GM12891 (cell line): ENCODE measurements at regions not wholly inside any gene's neighbourhood (a gene's known extent, or its start where the extent isn't known, plus 50 kb on each side); places are given as distances from the start of the nearest gene placed in this dataset.

Experiments used
- DNase-seq: peaks from one replicate; pipeline ENCODE4 v3.0.0; 2011; ENCODE audit warnings: low spot score; ENCODE audit not compliant: insufficient read length
- FAIRE-seq: peaks from 2 replicates; lab custom pipeline; 2011; peaks lifted over from hg19 to GRCh38; lab: Jason Lieb, UNC
- PAX5 ChIP-seq: IDR thresholded peaks from 2 replicates; pipeline ENCODE4 v1.6.1; 2011; ENCODE audit warnings: low read length, moderate library complexity, mild to moderate bottlenecking; ENCODE audit not compliant: insufficient read depth, severe bottlenecking
- POLR2A ChIP-seq: IDR thresholded peaks from 2 replicates; pipeline ENCODE4 v1.6.1; 2011; ENCODE audit warnings: low read depth, low read length, control low read depth
- POLR2AphosphoS5 ChIP-seq: IDR thresholded peaks from 2 replicates; pipeline ENCODE4 v1.6.1; 2011; ENCODE audit warnings: low read depth, low read length, control low read depth
- POU2F2 ChIP-seq: IDR thresholded peaks from 2 replicates; pipeline ENCODE4 v1.6.1; 2011; ENCODE audit warnings: low read depth, mild to moderate bottlenecking, control low read depth, low read length, moderate library complexity
- SPI1 ChIP-seq: IDR thresholded peaks from 2 replicates; pipeline ENCODE4 v1.6.1; 2011; ENCODE audit warnings: low read depth, low read length, control low read depth
- TAF1 ChIP-seq: IDR thresholded peaks from 2 replicates; pipeline ENCODE4 v1.6.1; 2011; ENCODE audit warnings: low read depth, low read length, control low read depth

DNA sequence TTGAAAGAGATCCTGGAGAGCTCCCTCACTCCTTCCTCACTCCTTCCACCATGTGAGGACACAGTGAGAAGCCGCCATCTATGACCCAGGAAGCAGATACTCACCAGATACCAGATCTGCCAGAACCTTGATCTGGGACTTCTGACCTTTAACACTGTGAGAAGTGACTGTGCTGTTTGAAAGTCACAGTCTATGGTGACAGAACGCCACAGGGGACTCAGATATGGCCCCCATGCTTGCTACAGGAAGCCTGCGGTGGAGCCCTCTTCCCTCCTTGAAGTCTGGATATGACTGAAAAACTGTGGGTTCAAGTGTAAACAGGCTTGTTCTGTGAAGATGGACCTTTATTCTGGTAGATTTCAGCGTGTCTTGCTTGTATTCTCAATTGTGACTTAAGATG, 297.8 kb downstream of the KLF6 start:
- TF ChIP-seq POLR2A (no peak), TAF1 (no peak), SPI1 (no peak; the same call in 1 of the 2 replicates), POU2F2 (no peak)
- no peak for FAIRE-seq
- no peak for DNase-seq

DNA sequence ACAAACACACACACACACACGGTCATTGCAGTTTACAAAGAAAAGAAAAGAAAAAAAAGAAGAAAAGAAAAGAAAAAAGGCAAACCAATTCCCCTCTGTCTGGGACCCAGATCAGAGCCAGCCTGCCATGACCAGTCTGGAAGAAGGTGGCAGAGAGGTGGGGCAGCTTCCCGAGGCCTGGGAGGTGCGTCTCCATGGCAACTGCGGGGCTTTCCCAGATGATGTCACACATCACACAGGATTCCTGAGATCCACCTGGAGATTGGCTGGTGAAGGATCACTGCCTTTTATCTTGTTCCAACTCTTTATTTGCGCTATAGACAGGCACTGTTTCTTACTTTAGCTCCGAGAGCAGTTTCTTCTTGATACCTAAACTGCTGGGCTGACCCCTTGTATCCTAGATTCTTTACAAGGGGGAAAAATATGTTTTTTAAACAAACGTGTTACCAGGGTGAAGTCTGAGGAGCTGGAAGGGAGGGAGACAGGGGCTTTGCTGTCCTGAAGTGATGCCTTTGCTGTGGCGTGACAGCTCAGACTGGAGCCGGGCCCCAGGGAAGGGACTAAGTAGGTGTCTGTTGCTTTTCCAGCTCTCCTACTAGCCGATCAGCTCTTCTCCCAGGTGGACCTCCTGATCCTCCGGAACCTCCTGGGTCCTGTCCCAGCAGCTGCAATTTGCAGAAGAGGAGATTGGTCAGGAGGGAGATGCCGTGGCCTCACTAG, 298.5 kb downstream of the KLF6 start:
- FAIRE-seq (no peak), DNase-seq (no peak)
- no peak for TF ChIP-seq POLR2AphosphoS5
- TF ChIP-seq SPI1, result no peak
- TF ChIP-seq POLR2A, result no peak
- TF ChIP-seq TAF1, result no peak
- no peak for TF ChIP-seq PAX5
- no peak for TF ChIP-seq POU2F2

DNA sequence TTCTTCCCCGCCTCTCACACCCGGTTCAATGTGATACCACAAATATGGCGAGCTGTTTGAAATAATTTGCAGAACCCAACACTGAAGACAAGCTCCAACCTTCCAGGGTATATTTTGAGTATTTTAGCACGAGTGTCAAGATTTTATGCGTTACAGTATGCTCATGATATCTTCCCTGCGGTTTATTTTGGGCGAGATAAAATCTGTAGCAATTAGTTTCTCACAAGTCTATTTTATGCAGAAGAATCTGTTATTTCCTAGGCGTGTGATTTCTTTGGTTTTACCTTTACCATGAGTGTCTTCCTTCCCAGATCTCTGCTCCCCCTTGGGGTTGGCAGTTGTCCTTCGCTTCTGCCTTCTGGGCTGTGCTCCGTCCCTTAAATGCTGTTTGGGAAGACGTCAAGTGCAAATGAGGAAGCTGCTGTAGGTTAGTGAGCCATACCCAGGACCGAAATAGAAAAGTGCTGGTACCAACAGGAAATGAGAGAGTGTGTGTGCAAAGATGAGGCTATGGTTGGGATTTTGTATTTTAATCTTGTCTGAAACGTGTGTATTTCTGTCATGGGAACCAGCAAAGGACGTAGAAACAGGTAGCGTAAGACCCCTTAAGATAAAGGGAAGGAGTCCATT, 299.8 kb downstream of the KLF6 start:
- peak; percentile 71 for FAIRE-seq
- no peak for DNase-seq
- TF ChIP-seq TAF1 (no peak), POLR2AphosphoS5 (no peak), SPI1 (peak; percentile 75), PAX5 (no peak), POLR2A (0 out of 2 replicates have a peak, but pooled peaks have one; percentile 16), POU2F2 (no peak)

- DNase-seq (no peak), FAIRE-seq (peak; percentile 61)
- TF ChIP-seq POLR2A (peak; percentile 75), POU2F2 (peak; percentile 95), SPI1 (no peak), TAF1 (peak; percentile 61; the same call in 1 of the 2 replicates)
These were observed 300.5 kb downstream of the KLF6 start for GRCh38 chr10:3484306-3485056.

DNA sequence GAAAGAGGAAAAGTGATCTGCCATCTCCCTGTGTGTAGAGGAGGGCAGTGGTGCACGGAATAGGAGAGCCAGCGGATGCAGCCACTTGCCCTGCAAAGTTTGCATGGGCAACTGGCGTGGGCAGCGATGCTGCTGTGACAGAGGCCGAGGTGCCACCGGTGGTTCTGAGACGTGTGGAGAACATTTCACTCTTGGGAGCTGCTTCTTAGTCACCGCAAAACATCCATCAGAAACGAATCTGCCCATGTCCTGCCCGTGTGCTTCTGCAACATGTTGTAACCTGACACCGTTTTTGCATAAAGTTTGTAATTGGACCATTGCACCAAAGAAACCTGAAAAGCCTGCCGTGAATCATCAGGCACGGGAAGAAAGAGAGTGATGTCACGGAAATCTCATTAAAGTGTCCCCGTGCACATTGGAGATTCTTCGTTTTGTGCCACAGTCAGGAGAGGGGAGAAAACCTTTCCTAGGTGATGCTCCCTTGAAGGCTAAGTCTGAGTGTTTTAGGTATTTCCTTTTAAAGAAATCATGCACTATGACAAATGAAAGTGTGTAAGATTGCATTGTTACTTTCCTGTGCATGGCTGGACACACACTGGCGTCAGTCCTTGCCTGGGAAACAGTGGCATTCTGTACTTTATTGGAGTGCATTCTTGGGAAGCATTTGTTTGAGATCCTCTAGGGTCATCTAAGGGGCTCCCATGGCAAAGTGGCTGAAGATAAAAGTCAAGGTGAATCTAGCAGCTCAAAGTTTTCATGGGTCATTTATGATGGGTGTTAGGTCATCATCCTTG, 302.6 kb downstream of the KLF6 start:
- no peak for DNase-seq
- no peak for TF ChIP-seq PAX5
- no peak for TF ChIP-seq TAF1
- no peak for TF ChIP-seq SPI1
- TF ChIP-seq POLR2AphosphoS5, result no peak
- TF ChIP-seq POLR2A, result no peak
- TF ChIP-seq POU2F2, result no peak
- FAIRE-seq, result peak; percentile 40

- TF ChIP-seq PAX5 (no peak), POLR2A (no peak), POLR2AphosphoS5 (no peak), POU2F2 (no peak), SPI1 (no peak), TAF1 (no peak)
- FAIRE-seq (no peak), DNase-seq (no peak)
These were observed 303.5 kb downstream of the KLF6 start for GRCh38 chr10:3481496-3481895.

GRCh38 chr10:3480990-3481315, 304.1 kb downstream of the KLF6 start:
- DNase-seq, result no peak
- TF ChIP-seq TAF1, result no peak
- TF ChIP-seq POU2F2, result no peak
- no peak for TF ChIP-seq POLR2AphosphoS5
- no peak for TF ChIP-seq POLR2A
- TF ChIP-seq SPI1, result no peak
- TF ChIP-seq PAX5, result no peak
- FAIRE-seq, result no peak

GRCh38 chr10:3480281-3480989, 304.6 kb downstream of the KLF6 start:
- DNase-seq, result no peak
- no peak for FAIRE-seq
- TF ChIP-seq POLR2A, result no peak
- TF ChIP-seq TAF1, result no peak
- TF ChIP-seq SPI1, result no peak
- TF ChIP-seq POU2F2, result no peak
- TF ChIP-seq POLR2AphosphoS5, result no peak
- no peak for TF ChIP-seq PAX5
